ENCODE measurements at regions not wholly inside any gene's neighbourhood (a gene's known extent, or its start where the extent isn't known, plus 50 kb on each side); places are given as distances from the start of the nearest gene placed in this dataset.

DNA sequence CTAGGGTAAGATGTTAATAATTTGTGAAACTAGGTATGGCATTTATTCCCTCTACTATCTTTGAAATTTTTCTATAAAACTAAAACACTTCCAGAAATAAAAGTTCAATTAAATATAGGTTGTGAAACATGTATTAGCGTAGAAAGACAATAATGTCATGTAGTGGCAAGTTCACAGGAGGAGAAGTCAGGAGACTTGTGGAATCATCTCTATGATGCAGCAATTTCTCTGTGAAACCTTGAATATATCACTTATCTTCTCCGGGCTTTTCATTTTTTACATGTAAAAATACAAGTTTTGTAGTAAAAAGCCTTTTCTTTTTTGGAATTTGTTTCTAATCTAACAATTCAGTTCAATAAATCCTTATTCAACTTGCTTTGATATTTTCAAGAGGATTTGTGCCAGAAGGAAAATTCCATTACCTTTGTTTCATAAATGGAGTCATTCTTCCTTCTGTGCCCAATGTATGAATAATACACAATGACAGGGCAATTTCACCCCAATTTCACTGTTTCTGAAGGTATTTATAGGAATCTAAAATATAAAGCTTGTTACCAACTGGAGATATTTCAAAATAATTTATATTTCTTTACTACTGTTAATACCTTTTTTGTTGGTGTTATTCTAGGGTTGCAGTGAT lies 758.3 kb downstream of the FAM181B start:
- H3K9me1 ChIP-seq (replicated peaks; ENCODE audit: control insufficient read depth, extremely low read depth, insufficient read depth, low read length): no peaks in the 10 kb centered on the region
- BruUV-seq (replicated peaks): no TSS peak
- dilution Hi-C loops (cut with MboI; ENCODE audit: extremely low pct_ligation_motif_present, low sequenced_read_pairs) (no loop called here), intact Hi-C loops (cut with micrococcal nuclease) (no loop called here)
- H3K9ac ChIP-seq (replicated peaks; ENCODE audit: extremely low read depth, insufficient read depth, low read length): no peak overlapping the region
- H3K4me2 ChIP-seq (ENCODE audit: insufficient read depth, low read length): no peak overlapping the region
- no peaks in the 10 kb centered on the region for H4K20me1 ChIP-seq (replicated peaks; ENCODE audit: control insufficient read depth, extremely low read depth, insufficient read depth, low read length)
- H3K4me1 ChIP-seq (ENCODE audit: control insufficient read depth, extremely low read depth, insufficient read depth, low read length): no peaks in the 10 kb centered on the region
- no peak for TF ChIP-seq POLR2AphosphoS5 (IDR thresholded peaks at IDR 0.05; ENCODE audit: insufficient read depth, low read depth, low read length)
- no peak for TF ChIP-seq EZH2 (IDR thresholded peaks at IDR 0.05; ENCODE audit: borderline replicate concordance, low read depth, low read length, severe bottlenecking)
- no peak for TF ChIP-seq GATA2 (IDR thresholded peaks at IDR 0.05; ENCODE audit: insufficient read depth, insufficient read length, low read depth, low read length)
- TF ChIP-seq, protein P1, sequence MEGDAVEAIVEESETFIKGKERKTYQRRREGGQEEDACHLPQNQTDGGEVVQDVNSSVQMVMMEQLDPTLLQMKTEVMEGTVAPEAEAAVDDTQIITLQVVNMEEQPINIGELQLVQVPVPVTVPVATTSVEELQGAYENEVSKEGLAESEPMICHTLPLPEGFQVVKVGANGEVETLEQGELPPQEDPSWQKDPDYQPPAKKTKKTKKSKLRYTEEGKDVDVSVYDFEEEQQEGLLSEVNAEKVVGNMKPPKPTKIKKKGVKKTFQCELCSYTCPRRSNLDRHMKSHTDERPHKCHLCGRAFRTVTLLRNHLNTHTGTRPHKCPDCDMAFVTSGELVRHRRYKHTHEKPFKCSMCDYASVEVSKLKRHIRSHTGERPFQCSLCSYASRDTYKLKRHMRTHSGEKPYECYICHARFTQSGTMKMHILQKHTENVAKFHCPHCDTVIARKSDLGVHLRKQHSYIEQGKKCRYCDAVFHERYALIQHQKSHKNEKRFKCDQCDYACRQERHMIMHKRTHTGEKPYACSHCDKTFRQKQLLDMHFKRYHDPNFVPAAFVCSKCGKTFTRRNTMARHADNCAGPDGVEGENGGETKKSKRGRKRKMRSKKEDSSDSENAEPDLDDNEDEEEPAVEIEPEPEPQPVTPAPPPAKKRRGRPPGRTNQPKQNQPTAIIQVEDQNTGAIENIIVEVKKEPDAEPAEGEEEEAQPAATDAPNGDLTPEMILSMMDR (IDR thresholded peaks at IDR 0.05; ENCODE audit: extremely low read depth in 1 of 2, insufficient read depth in 1 of 2, low read depth in 1 of 2, low read length in 2 of 2): no peak
- TF ChIP-seq POLR2A (IDR thresholded peaks at IDR 0.05; ENCODE audit: low read depth, low read length): no peak
- TF ChIP-seq JUN (IDR thresholded peaks at IDR 0.05; ENCODE audit: borderline replicate concordance, insufficient read depth, insufficient read length, low read depth): no peak
- no peak for TF ChIP-seq FOS (IDR thresholded peaks at IDR 0.05; ENCODE audit: borderline replicate concordance, insufficient read depth, low read length)
- TF ChIP-seq MYC (IDR thresholded peaks at IDR 0.05; ENCODE audit: low read depth, low read length): no peak
- TF ChIP-seq, protein P2, sequence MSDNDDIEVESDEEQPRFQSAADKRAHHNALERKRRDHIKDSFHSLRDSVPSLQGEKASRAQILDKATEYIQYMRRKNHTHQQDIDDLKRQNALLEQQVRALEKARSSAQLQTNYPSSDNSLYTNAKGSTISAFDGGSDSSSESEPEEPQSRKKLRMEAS (IDR thresholded peaks at IDR 0.05; ENCODE audit: insufficient read depth, insufficient read length): no peak
- H2AFZ ChIP-seq (ENCODE audit: low read depth, low read length): no peak overlapping the region
- H3K9me3 ChIP-seq (replicated peaks; ENCODE audit: control insufficient read depth, insufficient read depth, low read length): no peaks in the 10 kb centered on the region
- FAIRE-seq: no peak
- H3K36me3 ChIP-seq (ENCODE audit: control insufficient read depth in 2 of 2, extremely low read depth in 1 of 2, insufficient read depth in 2 of 2, low read length in 2 of 2): no peaks in the 10 kb centered on the region
- ChIA-PET POLR2A (no interaction called here), CTCF (no interaction called here)
- no peaks in the 10 kb centered on the region for H3K27me3 ChIP-seq (ENCODE audit: control insufficient read depth in 2 of 2, insufficient read depth in 2 of 2, low read length in 2 of 2)
- H3K79me2 ChIP-seq (ENCODE audit: control insufficient read depth, insufficient read depth, low read length): no peaks in the 10 kb centered on the region
- no peak overlapping the region for H3K27ac ChIP-seq (ENCODE audit: insufficient read depth, low read depth, low read length)
- DNase-seq (ENCODE audit: low read depth, low spot score): no peak
- no peak overlapping the region for H3K4me3 ChIP-seq (replicated peaks in 1 of 3; ENCODE audit: insufficient read depth in 1 of 3, low read depth in 1 of 3, low read length in 3 of 3)
